A673 (cell line): ENCODE measurements at regions not wholly inside any gene's neighbourhood (a gene's known extent, or its start where the extent isn't known, plus 50 kb on each side); places are given as distances from the start of the nearest gene placed in this dataset.

Experiments used
- EZH2 ChIP-seq: fragments of 200-600 bp; sonication (generic); IDR thresholded peaks from 2 replicates; pipeline ENCODE4 v1.6.1; 2017; ENCODE audit warnings: borderline replicate concordance, low read depth, mild to moderate bottlenecking, mixed read lengths, antibody characterized with exemption, low read length; ENCODE audit not compliant: poor library complexity, severe bottlenecking
- TF ChIP-seq, protein P1 (sequence below): fragments of 300-800, 200-600 bp; sonication (generic); conservative IDR thresholded peaks from 2 replicates; pipeline ENCODE4 v1.5.1; 2017; ENCODE audit warnings: low read depth, mild to moderate bottlenecking, antibody characterized with exemption, low read length, moderate library complexity, mixed read lengths

- TF ChIP-seq, protein P1, sequence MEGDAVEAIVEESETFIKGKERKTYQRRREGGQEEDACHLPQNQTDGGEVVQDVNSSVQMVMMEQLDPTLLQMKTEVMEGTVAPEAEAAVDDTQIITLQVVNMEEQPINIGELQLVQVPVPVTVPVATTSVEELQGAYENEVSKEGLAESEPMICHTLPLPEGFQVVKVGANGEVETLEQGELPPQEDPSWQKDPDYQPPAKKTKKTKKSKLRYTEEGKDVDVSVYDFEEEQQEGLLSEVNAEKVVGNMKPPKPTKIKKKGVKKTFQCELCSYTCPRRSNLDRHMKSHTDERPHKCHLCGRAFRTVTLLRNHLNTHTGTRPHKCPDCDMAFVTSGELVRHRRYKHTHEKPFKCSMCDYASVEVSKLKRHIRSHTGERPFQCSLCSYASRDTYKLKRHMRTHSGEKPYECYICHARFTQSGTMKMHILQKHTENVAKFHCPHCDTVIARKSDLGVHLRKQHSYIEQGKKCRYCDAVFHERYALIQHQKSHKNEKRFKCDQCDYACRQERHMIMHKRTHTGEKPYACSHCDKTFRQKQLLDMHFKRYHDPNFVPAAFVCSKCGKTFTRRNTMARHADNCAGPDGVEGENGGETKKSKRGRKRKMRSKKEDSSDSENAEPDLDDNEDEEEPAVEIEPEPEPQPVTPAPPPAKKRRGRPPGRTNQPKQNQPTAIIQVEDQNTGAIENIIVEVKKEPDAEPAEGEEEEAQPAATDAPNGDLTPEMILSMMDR: no peak
- no peak for TF ChIP-seq EZH2
These were observed 124.8 kb downstream of the HDGFL1 start for GRCh38 chr6:22694092-22694724.
